NCI-H187 (cell line): ENCODE measurements at regions not wholly inside any gene's neighbourhood (a gene's known extent, or its start where the extent isn't known, plus 50 kb on each side); places are given as distances from the start of the nearest gene placed in this dataset.
A peak's percentile ranks its signal among the peaks of the same experiment; 100 is the strongest.
"Not testable (repeated sequence)": the region's sequence is repeated elsewhere in the genome, so short reads cannot be mapped to it uniquely, and the experiment has no call there.

Experiments
- DNase-seq, 2 experiments: peaks; one replicate each; lab custom pipeline; 2025; lab: John Stamatoyannopoulos, UW

GRCh38 chr12:13347241-13348043, 150.9 kb downstream of the EMP1 start:
- DNase-seq: no peak

GRCh38 chr12:13345722-13346121, 149.2 kb downstream of the EMP1 start:
- no peak for DNase-seq

GRCh38 chr12:13343375-13343774, 146.8 kb downstream of the EMP1 start:
- DNase-seq: no peak

- DNase-seq: no peak
These were observed 146.4 kb downstream of the EMP1 start for GRCh38 chr12:13342971-13343370.

- DNase-seq: no peak
These were observed 143.6 kb downstream of the EMP1 start for GRCh38 chr12:13340149-13340548.

- no peak for DNase-seq
These were observed 143.0 kb downstream of the EMP1 start for GRCh38 chr12:13339538-13339937.

GRCh38 chr12:13339091-13339490, 142.6 kb downstream of the EMP1 start:
- DNase-seq: no peak

- DNase-seq: no peak
These were observed 141.3 kb downstream of the EMP1 start for GRCh38 chr12:13337791-13338190.

- DNase-seq: no peak
These were observed 139.7 kb downstream of the EMP1 start for GRCh38 chr12:13336216-13336615.

- no peak for DNase-seq
These were observed 132.0 kb downstream of the EMP1 start for GRCh38 chr12:13328535-13328934.

- DNase-seq: no peak
These were observed 129.6 kb downstream of the EMP1 start for GRCh38 chr12:13326076-13326475.

GRCh38 chr12:13325037-13325436, 128.5 kb downstream of the EMP1 start:
- DNase-seq: not testable (repeated sequence)

GRCh38 chr12:13318231-13319015, 121.9 kb downstream of the EMP1 start:
- DNase-seq: no peak

GRCh38 chr12:13316587-13317246, 120.2 kb downstream of the EMP1 start:
- no peak for DNase-seq

GRCh38 chr12:13313886-13314285, 117.4 kb downstream of the EMP1 start:
- DNase-seq: no peak

GRCh38 chr12:13311551-13311950, 115.0 kb downstream of the EMP1 start:
- no peak for DNase-seq

GRCh38 chr12:13307143-13307816, 110.8 kb downstream of the EMP1 start:
- no peak for DNase-seq

- peak in 1 of 2 experiments; percentile 5 for DNase-seq
These were observed 108.4 kb downstream of the EMP1 start for GRCh38 chr12:13304924-13305323.

- no peak for DNase-seq
These were observed 102.9 kb downstream of the EMP1 start for GRCh38 chr12:13299457-13299856.

- no peak for DNase-seq
These were observed 96.6 kb downstream of the EMP1 start for GRCh38 chr12:13293096-13293495.

- no peak for DNase-seq
These were observed 93.2 kb downstream of the EMP1 start for GRCh38 chr12:13289653-13290289.
